ENCODE measurements at regions not wholly inside any gene's neighbourhood (a gene's known extent, or its start where the extent isn't known, plus 50 kb on each side); places are given as distances from the start of the nearest gene placed in this dataset.
"Not testable (repeated sequence)": the region's sequence is repeated elsewhere in the genome, so short reads cannot be mapped to it uniquely, and the experiment has no call there.

DNA sequence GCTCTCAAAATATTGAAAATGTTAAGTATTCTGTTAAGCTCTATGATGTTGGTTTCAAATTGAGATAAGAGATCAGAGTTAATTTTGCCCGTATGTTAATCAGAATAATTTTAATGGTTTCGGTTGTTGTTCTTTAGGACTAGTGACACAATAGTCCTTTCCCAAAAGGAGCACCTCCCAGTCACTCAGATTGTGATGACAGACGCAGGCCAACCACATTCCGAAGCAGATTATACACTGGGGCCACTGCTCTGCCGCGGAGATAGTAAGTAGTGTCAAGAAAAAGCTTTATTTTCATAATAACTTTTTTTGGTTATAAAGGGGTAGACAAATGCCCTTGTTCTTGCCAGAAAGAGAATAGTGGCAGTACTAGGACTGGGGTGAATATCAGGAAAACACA is 265.5 kb upstream of the SPATA31A3 start:
- TF ChIP-seq CTCF, POLR2A (IDR thresholded peaks at IDR 0.05): not testable (repeated sequence)

Measured in heart left ventricle (tissue), 13 donors.